ENCODE measurements at regions not wholly inside any gene's neighbourhood (a gene's known extent, or its start where the extent isn't known, plus 50 kb on each side); places are given as distances from the start of the nearest gene placed in this dataset.

- H3K9me2 ChIP-seq (ENCODE audit: insufficient read depth), result no peaks in the 10 kb centered on the region; the same call in 1 of the 2 replicates
- H3K79me2 ChIP-seq (replicated peaks; ENCODE audit: insufficient read depth), result no peaks in the 10 kb centered on the region
- Mint-ChIP-seq H3K36me3 (ENCODE audit: low read depth) (peaks cover 9% of the 10 kb centered on the region; the same call in 2 of the 3 replicates), H3K9me3 (peaks cover 17% of the 10 kb centered on the region; the same call in 2 of the 3 replicates), H3K27me3 (ENCODE audit: insufficient read depth, low read depth, poor library complexity) (no peaks in the 10 kb centered on the region), H3K27ac (no peak overlapping the region), H3K4me3 (no peak overlapping the region), H3K4me1 (peaks cover 2% of the 10 kb centered on the region)
- DNase-seq (ENCODE audit: low spot score) (no peak), ATAC-seq (no peak)
- H3K4me1 ChIP-seq (ENCODE audit: insufficient read depth), result no peaks in the 10 kb centered on the region
- no peaks in the 10 kb centered on the region for H4K20me1 ChIP-seq (replicated peaks; ENCODE audit: insufficient read depth)
- H3F3A ChIP-seq (replicated peaks; ENCODE audit: low read depth), result no peaks in the 10 kb centered on the region
- no peak overlapping the region for H3K4me3 ChIP-seq
- H3K36me3 ChIP-seq (ENCODE audit: insufficient read depth), result no peaks in the 10 kb centered on the region
- H2AFZ ChIP-seq, result no peak overlapping the region
- no peak overlapping the region for H3K4me2 ChIP-seq
- H3K27ac ChIP-seq (ENCODE audit: low read depth), result no peak overlapping the region
- H3K27me3 ChIP-seq (ENCODE audit: insufficient read depth), result no peaks in the 10 kb centered on the region
- no peak for TF ChIP-seq ZNF114 (CRISPR knock-in tag; IDR thresholded peaks at IDR 0.05)
- no peak for TF ChIP-seq CREB1 (CRISPR knock-in tag; IDR thresholded peaks at IDR 0.05; ENCODE audit: low read depth)
- no peak for TF ChIP-seq EZH2phosphoT487 (IDR thresholded peaks at IDR 0.05; ENCODE audit: unreplicated experiment)
- TF ChIP-seq STAT1 (IDR thresholded peaks at IDR 0.05; ENCODE audit: unreplicated experiment), result no peak
- no peak for TF ChIP-seq ZNF462 (CRISPR knock-in tag; IDR thresholded peaks at IDR 0.05)
- TF ChIP-seq EZH2 (IDR thresholded peaks at IDR 0.05; ENCODE audit: low read depth, unreplicated experiment), result no peak
- TF ChIP-seq JUNB (IDR thresholded peaks at IDR 0.05; ENCODE audit: unreplicated experiment), result no peak
- no peak for TF ChIP-seq REST (IDR thresholded peaks at IDR 0.05; ENCODE audit: unreplicated experiment)
- no peak for TF ChIP-seq NANOG (IDR thresholded peaks at IDR 0.05; ENCODE audit: borderline replicate concordance)
- no peak for TF ChIP-seq CTCF (conservative IDR thresholded peaks at IDR 0.05; ENCODE audit: low read depth in 2 of 2)
- no peak for TF ChIP-seq POLR2AphosphoS5 (IDR thresholded peaks at IDR 0.05; ENCODE audit: low read depth)
- TF ChIP-seq ZNF331 (CRISPR knock-in tag; IDR thresholded peaks at IDR 0.05; ENCODE audit: low read depth), result no peak
Observed at GRCh38 chr13:83167203-83167602, 715.1 kb downstream of the SLITRK1 start.
